ENCODE measurements at regions not wholly inside any gene's neighbourhood (a gene's known extent, or its start where the extent isn't known, plus 50 kb on each side); places are given as distances from the start of the nearest gene placed in this dataset.

DNA sequence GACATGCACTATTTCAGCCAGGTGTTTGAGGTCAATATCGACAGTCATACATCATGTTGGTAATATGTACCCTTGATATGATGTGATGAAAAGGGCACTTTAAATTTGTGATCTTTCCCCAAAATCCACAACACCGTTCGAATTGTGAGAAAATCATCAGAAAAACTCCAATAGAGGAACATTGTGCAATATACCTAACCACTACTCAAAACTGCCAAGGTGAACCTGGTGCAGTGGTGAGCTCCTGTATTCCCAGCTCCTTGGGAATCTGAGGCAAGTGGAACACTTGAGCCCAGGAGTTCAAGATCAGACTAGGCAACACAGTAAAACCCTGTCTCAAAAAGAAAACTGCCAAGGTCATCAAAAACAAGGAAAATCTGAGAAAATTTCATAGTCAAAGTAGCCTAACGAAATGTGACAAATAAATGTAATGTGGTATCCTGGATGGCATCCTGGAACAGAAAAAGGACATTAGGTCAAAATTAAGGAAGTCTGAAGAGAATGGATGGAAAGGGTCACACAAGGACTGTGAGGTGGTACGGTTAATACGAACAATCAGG lies 55.6 kb upstream of the LSM6 start:
- no peak for DNase-seq
- intact Hi-C loops (cut with DNase I; ENCODE audit: low total_unique reads) (no loop called here), in situ Hi-C loops (cut with MboI; ENCODE audit: low pct_ligation_motif_present in 1 of 4, low pct_unique_long_range_greater_than_20kb in 1 of 4, low sequenced_read_pairs in 3 of 4) (no loop called here)
- TF ChIP-seq, protein P1, sequence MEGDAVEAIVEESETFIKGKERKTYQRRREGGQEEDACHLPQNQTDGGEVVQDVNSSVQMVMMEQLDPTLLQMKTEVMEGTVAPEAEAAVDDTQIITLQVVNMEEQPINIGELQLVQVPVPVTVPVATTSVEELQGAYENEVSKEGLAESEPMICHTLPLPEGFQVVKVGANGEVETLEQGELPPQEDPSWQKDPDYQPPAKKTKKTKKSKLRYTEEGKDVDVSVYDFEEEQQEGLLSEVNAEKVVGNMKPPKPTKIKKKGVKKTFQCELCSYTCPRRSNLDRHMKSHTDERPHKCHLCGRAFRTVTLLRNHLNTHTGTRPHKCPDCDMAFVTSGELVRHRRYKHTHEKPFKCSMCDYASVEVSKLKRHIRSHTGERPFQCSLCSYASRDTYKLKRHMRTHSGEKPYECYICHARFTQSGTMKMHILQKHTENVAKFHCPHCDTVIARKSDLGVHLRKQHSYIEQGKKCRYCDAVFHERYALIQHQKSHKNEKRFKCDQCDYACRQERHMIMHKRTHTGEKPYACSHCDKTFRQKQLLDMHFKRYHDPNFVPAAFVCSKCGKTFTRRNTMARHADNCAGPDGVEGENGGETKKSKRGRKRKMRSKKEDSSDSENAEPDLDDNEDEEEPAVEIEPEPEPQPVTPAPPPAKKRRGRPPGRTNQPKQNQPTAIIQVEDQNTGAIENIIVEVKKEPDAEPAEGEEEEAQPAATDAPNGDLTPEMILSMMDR (IDR thresholded peaks at IDR 0.05): no peak
- TF ChIP-seq EP300 (IDR thresholded peaks at IDR 0.05; ENCODE audit: low read depth): no peak
- TF ChIP-seq POLR2AphosphoS5 (IDR thresholded peaks at IDR 0.05): no peak
- no peak for TF ChIP-seq POLR2A (IDR thresholded peaks at IDR 0.05)
- no peaks in the 10 kb centered on the region for H3K4me1 ChIP-seq
- H3K36me3 ChIP-seq: no peaks in the 10 kb centered on the region
- WGBS, 2 donors (ENCODE audit: low coverage in 1 of 2): 89 to 100% methylated on average over 5 to 6 of the region's 6 CpGs
- H3K27ac ChIP-seq: no peak overlapping the region
- H3K27me3 ChIP-seq: no peaks in the 10 kb centered on the region
- H3K9me3 ChIP-seq: no peaks in the 10 kb centered on the region
- no peak overlapping the region for H3K4me3 ChIP-seq

DNA sequence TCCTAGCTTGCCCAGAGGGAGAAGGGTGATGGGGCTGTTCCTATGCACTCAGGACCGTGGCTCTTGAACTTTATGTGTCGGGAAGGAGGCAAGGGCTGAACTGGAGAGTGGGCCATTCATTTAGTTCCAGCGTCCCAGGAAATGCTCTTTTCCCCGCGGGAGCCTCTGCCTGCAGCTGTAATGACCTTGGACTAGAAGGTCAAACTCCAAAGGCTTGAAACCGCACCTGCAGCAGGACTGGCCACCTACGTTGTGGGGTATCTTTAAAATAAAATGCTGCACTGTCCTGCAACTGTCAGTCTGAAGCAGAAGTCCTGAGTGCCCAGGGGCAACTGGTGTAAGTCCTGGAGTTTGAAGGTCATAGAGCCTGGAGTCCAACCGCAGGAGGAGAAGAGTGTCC lies 61.5 kb upstream of the LSM6 start:
- TF ChIP-seq, protein P1 (IDR thresholded peaks at IDR 0.05): no peak
- TF ChIP-seq EP300 (IDR thresholded peaks at IDR 0.05; ENCODE audit: low read depth) (no peak), POLR2AphosphoS5 (IDR thresholded peaks at IDR 0.05) (no peak), POLR2A (IDR thresholded peaks at IDR 0.05) (no peak)
- 82% methylated on average over 8 of the region's 8 CpGs; no CpG with 5 or more reads in 1 of the 2 donors for WGBS, 2 donors (ENCODE audit: low coverage in 1 of 2)
- DNase-seq: no peak
- in situ Hi-C loops (cut with MboI; ENCODE audit: low pct_ligation_motif_present in 1 of 4, low pct_unique_long_range_greater_than_20kb in 1 of 4, low sequenced_read_pairs in 3 of 4) (no loop called here), intact Hi-C loops (cut with DNase I; ENCODE audit: low total_unique reads) (no loop called here)
- Histone ChIP-seq H3K9me3 (no peaks in the 10 kb centered on the region), H3K4me1 (no peaks in the 10 kb centered on the region), H3K4me3 (no peak overlapping the region), H3K36me3 (no peaks in the 10 kb centered on the region), H3K27me3 (no peaks in the 10 kb centered on the region), H3K27ac (no peak overlapping the region)

DNA sequence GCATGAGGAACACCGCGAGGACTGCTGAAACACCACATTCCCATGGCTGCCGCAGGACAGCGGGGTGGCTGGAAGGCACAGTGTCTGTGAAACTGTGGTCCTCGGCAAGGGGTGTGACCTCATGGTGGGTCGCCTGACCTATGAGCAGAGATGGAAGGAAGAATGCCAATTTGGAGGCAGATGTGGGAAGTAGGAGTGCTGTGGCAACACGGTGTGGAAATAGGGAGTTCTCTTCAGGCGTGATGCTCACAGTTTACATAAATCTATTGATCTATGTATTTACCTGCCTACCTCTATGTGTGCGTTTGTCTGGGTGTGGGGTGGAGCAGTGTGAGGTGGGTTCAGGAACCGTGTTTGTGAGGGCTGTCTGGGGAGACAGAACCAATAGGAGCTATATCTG lies 62.3 kb upstream of the LSM6 start:
- intact Hi-C loops (cut with DNase I; ENCODE audit: low total_unique reads): no loop called here
- no peaks in the 10 kb centered on the region for H3K27me3 ChIP-seq
- H3K27ac ChIP-seq: no peak overlapping the region
- no peaks in the 10 kb centered on the region for H3K9me3 ChIP-seq
- no peaks in the 10 kb centered on the region for H3K36me3 ChIP-seq
- WGBS, 2 donors (ENCODE audit: low coverage in 1 of 2): 96% methylated on average over 10 of the region's 10 CpGs; no CpG with 5 or more reads in 1 of the 2 donors
- TF ChIP-seq POLR2AphosphoS5 (IDR thresholded peaks at IDR 0.05): no peak
- TF ChIP-seq POLR2A (IDR thresholded peaks at IDR 0.05): no peak
- no peak overlapping the region for H3K4me3 ChIP-seq
- DNase-seq: no peak
- in situ Hi-C loops (cut with MboI; ENCODE audit: low pct_ligation_motif_present in 1 of 4, low pct_unique_long_range_greater_than_20kb in 1 of 4, low sequenced_read_pairs in 3 of 4): no loop called here
- no peaks in the 10 kb centered on the region for H3K4me1 ChIP-seq

DNA sequence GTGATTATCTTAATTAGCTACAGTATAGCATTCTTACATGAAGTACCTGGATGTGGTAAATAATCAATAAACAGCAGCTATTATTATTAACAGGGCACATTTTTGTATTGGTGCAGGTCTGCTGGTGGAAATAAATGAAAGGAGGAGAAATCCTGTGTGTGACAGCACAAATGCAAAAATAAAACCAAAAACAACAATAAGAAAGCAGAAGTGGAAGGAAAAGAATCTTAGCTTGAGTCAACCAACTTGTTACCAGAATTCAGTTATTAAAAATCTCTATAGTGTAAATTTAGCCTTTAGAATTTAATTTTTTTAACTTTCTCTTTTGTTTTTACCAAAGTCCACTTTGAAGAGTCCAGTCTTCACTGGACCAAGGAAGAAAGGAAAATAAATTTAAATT lies 63.1 kb upstream of the LSM6 start:
- TF ChIP-seq, protein P1 (IDR thresholded peaks at IDR 0.05): no peak
- TF ChIP-seq POLR2A (IDR thresholded peaks at IDR 0.05): no peak
- no peak for TF ChIP-seq EP300 (IDR thresholded peaks at IDR 0.05; ENCODE audit: low read depth)
- no peak for TF ChIP-seq POLR2AphosphoS5 (IDR thresholded peaks at IDR 0.05)

DNA sequence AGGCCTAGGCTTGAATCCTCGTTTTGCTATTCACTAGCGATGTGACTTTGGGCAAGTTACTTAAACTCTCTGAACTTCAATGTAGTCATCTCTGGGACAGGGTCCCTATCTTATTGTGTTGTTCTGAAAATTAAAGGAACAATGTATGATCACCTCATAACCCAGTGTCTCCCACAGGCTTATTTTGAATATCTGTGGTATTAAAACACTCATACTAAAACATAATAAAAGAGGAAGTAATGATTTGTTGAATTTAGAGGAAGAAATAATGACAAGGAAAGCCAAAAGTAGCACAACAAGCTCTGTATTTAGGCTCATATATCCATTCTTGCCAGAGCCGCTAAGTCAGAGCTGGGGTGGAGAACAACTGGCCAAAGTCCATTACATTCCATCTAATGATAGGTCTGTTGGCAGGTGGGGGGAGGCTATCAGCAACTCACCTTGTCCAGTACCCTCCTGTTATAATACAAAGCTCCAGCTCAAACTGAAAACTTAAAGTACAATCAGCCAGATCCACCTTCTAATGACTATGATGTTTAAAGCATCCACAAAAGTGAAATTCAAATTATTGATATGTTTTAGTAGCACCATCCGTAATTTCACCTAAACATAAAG lies 64.5 kb upstream of the LSM6 start:
- TF ChIP-seq EP300 (IDR thresholded peaks at IDR 0.05; ENCODE audit: low read depth) (no peak), POLR2A (IDR thresholded peaks at IDR 0.05) (no peak), POLR2AphosphoS5 (IDR thresholded peaks at IDR 0.05) (no peak)
- TF ChIP-seq, protein P1 (IDR thresholded peaks at IDR 0.05): no peak
- Histone ChIP-seq H3K36me3 (no peaks in the 10 kb centered on the region), H3K27ac (no peak overlapping the region), H3K27me3 (no peaks in the 10 kb centered on the region), H3K4me3 (no peak overlapping the region), H3K9me3 (no peaks in the 10 kb centered on the region), H3K4me1 (no peaks in the 10 kb centered on the region)
- DNase-seq: no peak
- in situ Hi-C loops (cut with MboI; ENCODE audit: low pct_ligation_motif_present in 1 of 4, low pct_unique_long_range_greater_than_20kb in 1 of 4, low sequenced_read_pairs in 3 of 4) (no loop called here), intact Hi-C loops (cut with DNase I; ENCODE audit: low total_unique reads) (no loop called here)
- WGBS, 2 donors (ENCODE audit: low coverage in 1 of 2): 62 to 64% methylated on average over 4 of the region's 4 CpGs

More for the DNA sequence above, 63.1 kb upstream of the LSM6 start:
- Histone ChIP-seq H3K9me3 (no peaks in the 10 kb centered on the region), H3K27ac (no peak overlapping the region), H3K36me3 (no peaks in the 10 kb centered on the region), H3K27me3 (no peaks in the 10 kb centered on the region), H3K4me1 (no peaks in the 10 kb centered on the region), H3K4me3 (no peak overlapping the region)
- intact Hi-C loops (cut with DNase I; ENCODE audit: low total_unique reads): no loop called here
- DNase-seq: no peak
- in situ Hi-C loops (cut with MboI; ENCODE audit: low pct_ligation_motif_present in 1 of 4, low pct_unique_long_range_greater_than_20kb in 1 of 4, low sequenced_read_pairs in 3 of 4): no loop called here
